PC-3 (cell line): ENCODE measurements at regions not wholly inside any gene's neighbourhood (a gene's known extent, or its start where the extent isn't known, plus 50 kb on each side); places are given as distances from the start of the nearest gene placed in this dataset.

Experiments used
- ATAC-seq: fragments of 200-7000 bp; cut with Tn5 transposase; 2 replicates; pipeline ENCODE4 v1.9.1; 2020; ENCODE audit warnings: mild to moderate bottlenecking, moderate library complexity
- BruUV-seq: library from RNA; stranded (reverse); fragments of 400-500 nt; replicated peaks from 2 replicates; lab custom pipeline; 2021; lab: Mats Ljungman, UMichigan
- CTCF ChIA-PET: fragments of 300-600 bp; sonication (Branson Sonifier 250); formaldehyde crosslinking; loops from one replicate; lab custom pipeline; 2022; ENCODE audit warnings: antibody characterized with exemption; lab: Charles Lee
- POLR2A ChIA-PET: fragments of 300-600 bp; sonication (Branson Sonifier 250); formaldehyde crosslinking; loops from one replicate; lab custom pipeline; 2022; ENCODE audit warnings: antibody characterized with exemption; ENCODE audit not compliant: unreplicated experiment; lab: Charles Lee
- DNase-seq: peaks from one replicate; pipeline ENCODE4 v3.0.0-alpha.2; 2015
- H2AFZ ChIP-seq: fragments of 300-600 bp; sonication (generic); 2 replicates; pipeline ENCODE4 v1.6.0; 2016; ENCODE audit warnings: antibody characterized with exemption, low read length
- H3F3A ChIP-seq: fragments of 300-600 bp; sonication (generic); one replicate; pipeline ENCODE4 v1.6.0; 2017; ENCODE audit warnings: antibody characterized with exemption, low read length, control low read depth, mild to moderate bottlenecking; ENCODE audit not compliant: unreplicated experiment
- H3K27ac ChIP-seq: fragments of 300-600 bp; sonication (generic); 2 replicates; pipeline ENCODE4 v1.5.1; 2016; ENCODE audit warnings: mild to moderate bottlenecking, low read length
- H3K27me3 ChIP-seq: fragments of 300-600 bp; sonication (generic); 2 replicates; pipeline ENCODE4 v1.6.1; 2016; ENCODE audit warnings: low read length, mixed read lengths
- H3K36me3 ChIP-seq: fragments of 300-600 bp; sonication (generic); 2 replicates; pipeline ENCODE4 v1.6.1; 2016; ENCODE audit warnings: low read depth, mixed run types, low read length, mixed read lengths
- H3K4me1 ChIP-seq: fragments of 300-600 bp; sonication (generic); 2 replicates; pipeline ENCODE4 v1.5.1; 2016; ENCODE audit warnings: low read length; ENCODE audit not compliant: insufficient read depth
- H3K4me2 ChIP-seq: fragments of 300-600 bp; sonication (generic); 2 replicates; pipeline ENCODE4 v1.6.0; 2016; ENCODE audit warnings: low read length
- H3K4me3 ChIP-seq: fragments of 300-600 bp; sonication (generic); 2 replicates; pipeline ENCODE4 v1.5.1; 2016; ENCODE audit warnings: mild to moderate bottlenecking, low read length, mixed read lengths
- H3K79me2 ChIP-seq: fragments of 300-600 bp; sonication (generic); 2 replicates; pipeline ENCODE4 v1.6.1; 2017; ENCODE audit warnings: low read length, mixed read lengths
- H3K9ac ChIP-seq: fragments of 300-600 bp; sonication (generic); 2 replicates; pipeline ENCODE4 v1.6.0; 2016; ENCODE audit warnings: mild to moderate bottlenecking, low read length
- H3K9me2 ChIP-seq: fragments of 300-600 bp; sonication (generic); replicated peaks from 2 replicates; pipeline ENCODE4 v1.6.1; 2016; ENCODE audit warnings: mixed run types, low read length, mixed read lengths
- H3K9me3 ChIP-seq: fragments of 300-600 bp; sonication (generic); 2 replicates; pipeline ENCODE4 v1.6.1; 2016; ENCODE audit warnings: low read length, mixed read lengths
- H4K20me1 ChIP-seq: fragments of 300-600 bp; sonication (generic); 2 replicates; pipeline ENCODE4 v1.6.1; 2016; ENCODE audit warnings: low read length, mixed read lengths
- CTCF ChIP-seq: fragments of 300-600 bp; sonication (generic); conservative IDR thresholded peaks from 2 replicates; pipeline ENCODE4 v1.5.1; 2017; ENCODE audit warnings: antibody characterized with exemption, low read depth, mild to moderate bottlenecking, low read length
- EZH2 ChIP-seq: fragments of 300-600 bp; sonication (generic); IDR thresholded peaks from one replicate; pipeline ENCODE4 v1.6.1; 2017; ENCODE audit warnings: antibody characterized with exemption, mild to moderate bottlenecking, low read length; ENCODE audit not compliant: unreplicated experiment
- EZH2phosphoT487 ChIP-seq: fragments of 300-600 bp; sonication (generic); IDR thresholded peaks from 2 replicates; pipeline ENCODE4 v1.6.1; 2018; ENCODE audit warnings: mild to moderate bottlenecking, antibody characterized with exemption, low read length, borderline replicate concordance
- intact Hi-C: fragments of 100-400 bp; cut with micrococcal nuclease; formaldehyde crosslinking; loops from 2 replicates; pipeline ENCODE4 v1.9.0; 2023

DNA sequence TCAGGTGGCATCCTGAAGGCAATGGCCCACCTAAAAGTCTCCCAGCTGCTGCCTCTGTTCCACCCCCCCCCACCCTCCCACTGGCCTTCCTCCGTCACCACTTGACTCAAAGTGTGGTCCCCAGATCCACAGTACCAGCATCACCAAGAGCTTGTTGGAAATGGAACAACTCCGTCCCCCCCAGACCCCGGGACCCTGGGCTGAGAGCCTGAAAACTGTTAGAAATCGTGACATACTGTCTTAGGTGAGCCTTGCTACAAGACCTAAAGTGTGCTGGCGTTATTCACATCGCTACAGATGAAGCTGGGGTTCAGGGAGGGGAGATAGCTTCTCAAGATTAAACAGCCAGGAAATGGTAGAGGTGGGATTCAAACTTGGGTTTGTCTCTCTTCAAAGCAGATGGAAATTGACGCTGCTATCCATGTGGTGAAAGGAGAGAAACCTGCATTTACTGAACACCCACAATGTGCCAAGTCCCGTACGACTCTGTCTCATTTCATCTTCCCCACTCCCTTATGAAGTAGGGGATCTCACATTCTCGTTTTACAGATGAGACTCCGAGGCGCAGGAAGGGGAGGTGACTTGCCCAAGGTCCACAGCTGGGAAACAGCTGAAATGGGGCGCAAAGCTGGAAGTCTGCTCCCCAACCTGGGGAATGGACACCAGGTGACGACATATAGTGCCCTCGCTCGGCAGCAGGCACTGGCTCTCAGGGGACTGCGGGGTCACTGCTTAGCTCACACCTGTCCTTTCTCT lies 52.8 kb upstream of the IFFO2 start:
- no peak for TF ChIP-seq EZH2phosphoT487
- H3K9me2 ChIP-seq: no peaks in the 10 kb centered on the region
- H3K27me3 ChIP-seq: no peaks in the 10 kb centered on the region
- ChIA-PET CTCF (interaction anchor here (0.6 to 1.5 kb wide), 2 partner anchors 82 to 87 kb away, joined by 3 read pairs; no protein-coding TSS in a partner anchor), POLR2A (interaction anchor here (0.5 to 0.7 kb wide), 4 partner anchors 18 to 51 kb away, joined by 3 to 4 read pairs (median 3); no protein-coding TSS in a partner anchor)
- peak overlapping the region; percentile 77 for H3K4me2 ChIP-seq
- H3F3A ChIP-seq: peaks cover 20% of the 10 kb centered on the region
- peaks cover 62% of the 10 kb centered on the region for H3K4me1 ChIP-seq
- H3K36me3 ChIP-seq: no peaks in the 10 kb centered on the region
- H3K9me3 ChIP-seq: no peaks in the 10 kb centered on the region
- DNase-seq (no peak), ATAC-seq (no peak)
- H3K4me3 ChIP-seq: no peak overlapping the region
- BruUV-seq: no TSS peak
- H3K9ac ChIP-seq: peak overlapping the region; percentile 66
- H2AFZ ChIP-seq: no peak overlapping the region
- H3K79me2 ChIP-seq: no peaks in the 10 kb centered on the region
- peak overlapping the region; percentile 99 for H3K27ac ChIP-seq
- intact Hi-C loops: no loop called here
- H4K20me1 ChIP-seq: no peaks in the 10 kb centered on the region

DNA sequence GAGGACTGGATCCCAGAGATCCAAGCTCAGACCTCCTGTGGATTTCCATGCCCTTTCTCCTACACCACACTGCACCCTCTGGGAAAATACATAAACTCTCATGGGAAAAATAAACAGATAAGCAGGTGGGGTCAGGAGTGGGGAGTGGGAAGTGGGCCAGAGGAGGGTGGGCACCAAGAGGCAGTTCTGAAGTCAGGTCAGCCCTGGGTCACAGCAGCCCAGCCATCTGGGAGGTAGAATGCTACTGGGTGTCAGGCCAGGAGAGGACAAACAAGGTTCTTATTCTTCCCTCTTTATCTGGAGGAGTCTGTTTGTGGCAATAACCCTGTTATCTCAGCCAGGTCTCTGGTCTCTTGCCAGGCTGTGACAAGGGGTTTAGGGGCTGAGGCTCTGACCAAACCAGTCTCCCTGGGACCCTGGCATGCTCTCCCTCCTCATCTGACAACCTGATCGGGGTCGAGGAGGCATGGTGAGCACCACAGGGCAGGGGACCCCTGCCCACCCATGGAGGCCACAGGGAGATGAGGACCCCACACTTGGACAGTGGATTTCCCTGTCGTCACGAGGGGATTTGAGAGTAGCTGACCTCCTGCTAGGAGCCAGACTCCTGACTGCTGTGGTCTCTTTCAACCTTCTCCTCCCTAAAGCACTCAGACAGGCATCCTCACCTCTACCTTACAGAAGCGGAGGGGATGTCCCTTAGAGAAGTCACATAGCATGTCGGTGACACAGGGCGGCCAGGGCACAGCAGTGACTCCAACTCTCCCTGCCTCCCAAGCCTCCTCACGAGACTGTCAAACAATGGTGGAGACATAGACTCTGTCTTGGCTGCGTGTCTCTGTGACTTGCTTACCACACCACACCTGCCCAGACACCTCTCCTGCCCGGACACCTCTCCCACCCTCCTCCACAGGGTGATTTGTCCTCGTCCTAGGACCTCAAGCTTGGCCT lies 51.3 kb upstream of the IFFO2 start:
- DNase-seq (peak; percentile 44), ATAC-seq (no peak)
- H3K79me2 ChIP-seq: no peaks in the 10 kb centered on the region
- peak overlapping the region; percentile 74 for H3K27ac ChIP-seq
- POLR2A ChIA-PET: no interaction called here
- H3F3A ChIP-seq: peaks cover 20% of the 10 kb centered on the region
- CTCF ChIA-PET: no interaction called here
- peaks cover 54% of the 10 kb centered on the region for H3K4me1 ChIP-seq
- no peaks in the 10 kb centered on the region for H3K27me3 ChIP-seq
- no TSS peak for BruUV-seq
- H3K9me3 ChIP-seq: peaks cover 6% of the 10 kb centered on the region; the same call in 1 of the 2 replicates
- H3K4me2 ChIP-seq: peak overlapping the region; percentile 37; the same call in 1 of the 2 replicates
- H3K36me3 ChIP-seq: no peaks in the 10 kb centered on the region
- H2AFZ ChIP-seq: no peak overlapping the region
- intact Hi-C loops: no loop called here
- H3K4me3 ChIP-seq: no peak overlapping the region
- H4K20me1 ChIP-seq: no peaks in the 10 kb centered on the region
- peak overlapping the region; percentile 63 for H3K9ac ChIP-seq
- TF ChIP-seq CTCF (no peak), EZH2phosphoT487 (no peak), EZH2 (no peak)
- H3K9me2 ChIP-seq: no peaks in the 10 kb centered on the region

DNA sequence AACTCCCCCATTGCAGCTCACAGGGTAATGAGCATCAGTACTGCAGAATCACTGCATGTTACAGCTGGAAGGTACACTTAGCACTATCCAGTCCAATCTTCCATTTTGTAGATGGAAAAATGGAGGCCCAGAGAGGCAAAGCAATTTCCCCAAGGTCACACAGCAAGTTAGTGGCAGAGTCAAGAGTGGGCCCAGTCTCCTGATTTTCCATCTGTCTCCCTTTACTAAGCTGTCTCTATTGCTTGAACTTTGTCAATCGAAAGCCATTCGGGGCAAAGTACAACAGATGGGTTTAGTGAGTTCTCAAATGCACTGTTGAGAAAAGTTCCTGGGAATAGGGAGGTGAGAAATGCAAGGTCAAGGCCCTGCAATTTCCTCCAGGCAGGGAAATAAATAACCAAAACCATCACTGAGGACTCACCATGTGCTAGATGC lies 50.4 kb upstream of the IFFO2 start:
- ChIA-PET POLR2A (no interaction called here), CTCF (no interaction called here)
- H3K4me3 ChIP-seq: no peak overlapping the region
- no peaks in the 10 kb centered on the region for H3K36me3 ChIP-seq
- H3K9me3 ChIP-seq: peaks cover 13% of the 10 kb centered on the region
- ATAC-seq: no peak
- no peaks in the 10 kb centered on the region for H3K9me2 ChIP-seq
- peak overlapping the region; percentile 56 for H3K9ac ChIP-seq
- BruUV-seq: no TSS peak
- H3K4me2 ChIP-seq: peak overlapping the region; percentile 37; the same call in 1 of the 2 replicates
- TF ChIP-seq EZH2phosphoT487 (no peak), CTCF (no peak), EZH2 (no peak)
- peak overlapping the region; percentile 74 for H3K27ac ChIP-seq
- intact Hi-C loops: no loop called here
- no peaks in the 10 kb centered on the region for H4K20me1 ChIP-seq
- no peaks in the 10 kb centered on the region for H3K79me2 ChIP-seq
- DNase-seq: no peak
- no peaks in the 10 kb centered on the region for H3K27me3 ChIP-seq
- no peak overlapping the region; the same call in 1 of the 2 replicates for H2AFZ ChIP-seq
- peaks cover 18% of the 10 kb centered on the region for H3F3A ChIP-seq
- peaks cover 44% of the 10 kb centered on the region for H3K4me1 ChIP-seq
